ENCODE measurements at regions not wholly inside any gene's neighbourhood (a gene's known extent, or its start where the extent isn't known, plus 50 kb on each side); places are given as distances from the start of the nearest gene placed in this dataset.
"Not testable (repeated sequence)": the region's sequence is repeated elsewhere in the genome, so short reads cannot be mapped to it uniquely, and the experiment has no call there.

DNA sequence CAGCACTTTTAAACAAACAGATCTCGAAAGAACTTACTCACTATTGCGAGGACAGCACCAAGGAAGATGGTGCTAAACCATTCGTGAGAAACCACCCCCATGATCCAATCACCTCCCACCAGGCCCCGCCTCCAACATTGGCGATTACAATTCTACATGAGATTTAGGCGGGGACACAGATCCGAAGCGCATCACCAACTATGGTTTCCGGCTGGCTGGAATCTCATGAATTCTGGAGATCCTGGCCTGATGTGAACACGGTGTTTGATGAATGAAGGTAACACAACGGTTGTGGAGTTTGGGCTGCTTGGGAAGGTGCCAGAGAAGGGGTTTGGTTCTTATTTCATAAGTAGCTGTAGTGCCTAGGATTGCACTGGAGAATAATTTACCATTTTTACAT, 216.7 kb downstream of the EMX2 start:
- Histone ChIP-seq H3K36me3 (ENCODE audit: insufficient read depth, low read length) (no peaks in the 10 kb centered on the region), H3K4me3 (no peak overlapping the region), H3K9me3 (ENCODE audit: low read depth, low read length) (no peaks in the 10 kb centered on the region), H3K9ac (ENCODE audit: insufficient read length) (no peak overlapping the region), H3K27ac (no peak overlapping the region)
- no peak for TF ChIP-seq EZH2 (IDR thresholded peaks at IDR 0.05)
- no peak for TF ChIP-seq FOXP2 (optimal IDR thresholded peaks at IDR 0.05; ENCODE audit: control extremely low read depth, extremely low read length, insufficient read depth)
- TF ChIP-seq POLR2AphosphoS5 (IDR thresholded peaks at IDR 0.05; ENCODE audit: borderline replicate concordance, low read depth, low read length): no peak
- DNase-seq (ENCODE audit: low read depth, low spot score): no peak

DNA sequence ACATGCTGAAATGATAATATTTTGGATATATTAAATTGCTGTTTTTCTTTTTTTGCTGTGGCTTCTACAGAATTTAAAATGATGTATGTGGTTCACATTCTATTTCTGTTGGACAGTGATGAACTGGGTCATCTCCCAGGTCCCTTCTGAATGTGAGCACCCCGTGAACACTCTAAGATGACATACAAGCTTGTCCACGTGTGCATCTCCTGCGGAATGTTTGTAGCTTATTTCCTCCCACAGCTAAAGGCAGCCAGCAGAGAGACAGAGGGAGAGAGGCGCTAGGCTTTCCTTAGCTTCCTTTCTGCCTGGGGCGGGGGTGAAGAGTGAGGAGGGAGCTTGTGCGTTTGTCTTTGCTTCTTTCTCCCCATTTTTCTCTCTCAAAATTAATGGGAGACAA, 219.1 kb downstream of the EMX2 start:
- no peak overlapping the region for H3K4me3 ChIP-seq
- H3K9ac ChIP-seq (ENCODE audit: insufficient read length): no peak overlapping the region
- no peak for DNase-seq (ENCODE audit: low read depth, low spot score)
- no peaks in the 10 kb centered on the region for H3K36me3 ChIP-seq (ENCODE audit: insufficient read depth, low read length)
- no peaks in the 10 kb centered on the region for H3K9me3 ChIP-seq (ENCODE audit: low read depth, low read length)
- TF ChIP-seq FOXP2 (optimal IDR thresholded peaks at IDR 0.05; ENCODE audit: control extremely low read depth, extremely low read length, insufficient read depth) (no peak), POLR2AphosphoS5 (IDR thresholded peaks at IDR 0.05; ENCODE audit: borderline replicate concordance, low read depth, low read length) (no peak)
- H3K27ac ChIP-seq: no peak overlapping the region

DNA sequence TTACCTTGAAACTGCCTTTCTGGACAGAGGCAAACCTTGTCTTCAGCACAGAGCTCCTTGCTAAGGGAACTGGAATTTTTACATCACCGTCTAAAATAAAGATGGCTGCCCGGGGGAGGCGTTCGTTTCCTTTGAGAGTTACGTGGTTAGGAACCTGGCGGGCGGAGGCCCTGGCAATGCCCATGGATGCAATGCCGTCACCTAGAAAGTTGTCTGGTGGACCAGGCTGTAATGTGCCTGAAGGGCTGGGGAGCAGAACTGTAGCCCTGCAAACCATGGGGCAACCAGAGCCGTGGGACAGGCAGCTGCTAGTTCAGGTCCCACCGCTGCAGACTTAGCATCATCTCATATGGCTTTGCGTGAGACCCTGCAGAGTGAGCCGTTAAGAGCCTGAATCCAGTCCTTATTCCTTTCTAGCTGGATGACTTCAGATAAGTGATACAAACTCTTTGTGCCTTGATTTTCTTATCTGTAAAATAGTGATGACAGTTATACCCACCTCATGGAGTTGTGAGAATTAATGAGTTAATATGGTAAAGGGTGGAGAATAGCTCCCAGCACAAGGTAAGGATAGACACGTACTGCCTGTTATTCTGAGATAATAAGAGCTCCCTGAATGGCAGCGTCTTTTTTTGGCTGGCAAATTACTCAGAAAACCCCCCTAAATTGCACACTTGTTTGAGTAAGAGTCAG, 219.7 kb downstream of the EMX2 start:
- no peaks in the 10 kb centered on the region for H3K36me3 ChIP-seq (ENCODE audit: insufficient read depth, low read length)
- no peak overlapping the region for H3K27ac ChIP-seq
- no peak for DNase-seq (ENCODE audit: low read depth, low spot score)
- H3K4me3 ChIP-seq: no peak overlapping the region
- TF ChIP-seq FOXP2 (optimal IDR thresholded peaks at IDR 0.05; ENCODE audit: control extremely low read depth, extremely low read length, insufficient read depth) (no peak), POLR2AphosphoS5 (IDR thresholded peaks at IDR 0.05; ENCODE audit: borderline replicate concordance, low read depth, low read length) (no peak)
- H3K9me3 ChIP-seq (ENCODE audit: low read depth, low read length): no peaks in the 10 kb centered on the region
- H3K9ac ChIP-seq (ENCODE audit: insufficient read length): no peak overlapping the region

DNA sequence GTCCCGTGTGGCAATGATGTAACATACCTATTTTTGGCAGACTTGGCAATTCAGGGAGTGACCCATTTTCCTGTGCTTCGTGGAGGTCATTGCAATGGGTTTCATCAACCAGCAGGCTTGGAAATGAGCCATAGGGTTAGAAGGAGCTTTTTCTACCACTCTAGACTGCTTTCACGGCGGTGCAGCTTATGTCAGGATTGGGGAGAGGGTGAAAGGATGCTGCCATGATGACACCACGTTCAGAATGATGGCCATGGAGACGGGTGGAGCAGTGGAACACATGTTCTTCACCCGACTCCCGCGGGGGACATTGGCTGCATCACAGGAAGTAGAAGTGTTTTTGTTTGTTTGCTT, 220.2 kb downstream of the EMX2 start:
- H3K27ac ChIP-seq: no peak overlapping the region
- no peak overlapping the region for H3K4me3 ChIP-seq
- no peak for DNase-seq (ENCODE audit: low read depth, low spot score)
- no peaks in the 10 kb centered on the region for H3K9me3 ChIP-seq (ENCODE audit: low read depth, low read length)
- H3K36me3 ChIP-seq (ENCODE audit: insufficient read depth, low read length): no peaks in the 10 kb centered on the region
- H3K9ac ChIP-seq (ENCODE audit: insufficient read length): no peak overlapping the region
- TF ChIP-seq EZH2 (IDR thresholded peaks at IDR 0.05) (no peak), POLR2AphosphoS5 (IDR thresholded peaks at IDR 0.05; ENCODE audit: borderline replicate concordance, low read depth, low read length) (no peak), FOXP2 (optimal IDR thresholded peaks at IDR 0.05; ENCODE audit: control extremely low read depth, extremely low read length, insufficient read depth) (no peak)

DNA sequence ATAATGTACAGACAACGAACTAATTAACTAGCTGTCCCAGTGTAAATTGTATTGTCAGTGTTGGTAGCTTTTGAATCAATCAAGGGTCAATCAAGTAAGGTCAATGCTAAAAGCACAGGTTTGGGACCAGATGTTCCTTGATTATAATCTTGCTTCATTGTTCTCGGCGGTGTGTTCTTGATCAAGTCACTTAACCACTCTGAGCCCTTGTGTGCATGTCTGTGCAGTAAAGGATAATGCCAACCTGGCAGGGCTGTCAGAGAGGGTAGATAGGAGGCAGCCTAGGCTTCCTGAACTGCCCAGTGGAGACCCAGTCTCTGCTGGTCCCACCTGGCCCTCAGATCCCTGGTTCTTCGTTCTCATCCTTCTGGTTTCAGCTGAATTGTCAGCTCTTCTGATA, 221.0 kb downstream of the EMX2 start:
- Histone ChIP-seq H3K27ac (no peak overlapping the region), H3K36me3 (ENCODE audit: insufficient read depth, low read length) (no peaks in the 10 kb centered on the region), H3K4me3 (no peak overlapping the region), H3K9me3 (ENCODE audit: low read depth, low read length) (no peaks in the 10 kb centered on the region), H3K9ac (ENCODE audit: insufficient read length) (no peak overlapping the region)
- no peak for DNase-seq (ENCODE audit: low read depth, low spot score)
- no peak for TF ChIP-seq POLR2AphosphoS5 (IDR thresholded peaks at IDR 0.05; ENCODE audit: borderline replicate concordance, low read depth, low read length)
- TF ChIP-seq EZH2 (IDR thresholded peaks at IDR 0.05): no peak
- TF ChIP-seq FOXP2 (optimal IDR thresholded peaks at IDR 0.05; ENCODE audit: control extremely low read depth, extremely low read length, insufficient read depth): no peak

DNA sequence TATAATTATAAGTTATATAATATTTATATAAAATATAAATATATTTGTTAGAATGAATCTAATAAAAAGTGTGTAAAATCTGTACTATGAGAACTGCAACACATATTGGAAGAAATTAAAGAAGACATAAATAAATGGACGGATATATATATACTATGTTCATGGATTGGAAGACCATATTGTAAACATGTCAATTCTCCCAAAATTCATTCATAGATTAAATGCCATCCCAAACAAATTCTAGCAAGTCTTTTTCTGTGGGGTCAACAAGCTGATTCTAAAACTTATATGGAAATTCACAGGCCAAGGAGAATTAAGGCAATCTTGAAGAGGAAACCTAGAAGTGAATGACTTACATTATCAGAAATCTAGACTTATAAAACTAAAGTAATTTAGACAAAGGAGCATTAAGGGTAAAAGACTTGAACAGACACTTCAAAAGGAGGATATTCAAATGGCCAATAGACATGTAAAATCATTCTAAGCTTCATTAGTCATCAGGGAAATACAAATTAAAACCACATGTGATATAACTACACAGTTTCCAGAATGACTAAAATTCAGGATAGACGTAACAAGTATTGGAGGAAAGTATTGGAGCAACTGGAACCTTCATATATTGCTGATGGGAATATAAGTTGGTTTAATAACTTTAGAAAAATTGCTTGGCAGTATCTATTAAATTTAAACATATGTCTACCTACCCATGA, 225.9 kb downstream of the EMX2 start:
- DNase-seq (ENCODE audit: low read depth, low spot score): no peak
- no peak for TF ChIP-seq EZH2 (IDR thresholded peaks at IDR 0.05)
- no peak for TF ChIP-seq POLR2AphosphoS5 (IDR thresholded peaks at IDR 0.05; ENCODE audit: borderline replicate concordance, low read depth, low read length)
- no peak for TF ChIP-seq FOXP2 (optimal IDR thresholded peaks at IDR 0.05; ENCODE audit: control extremely low read depth, extremely low read length, insufficient read depth)
- no peak overlapping the region for H3K27ac ChIP-seq
- H3K9me3 ChIP-seq (ENCODE audit: low read depth, low read length): no peaks in the 10 kb centered on the region
- no peak overlapping the region for H3K4me3 ChIP-seq
- no peak overlapping the region for H3K9ac ChIP-seq (ENCODE audit: insufficient read length)
- no peaks in the 10 kb centered on the region for H3K36me3 ChIP-seq (ENCODE audit: insufficient read depth, low read length)

DNA sequence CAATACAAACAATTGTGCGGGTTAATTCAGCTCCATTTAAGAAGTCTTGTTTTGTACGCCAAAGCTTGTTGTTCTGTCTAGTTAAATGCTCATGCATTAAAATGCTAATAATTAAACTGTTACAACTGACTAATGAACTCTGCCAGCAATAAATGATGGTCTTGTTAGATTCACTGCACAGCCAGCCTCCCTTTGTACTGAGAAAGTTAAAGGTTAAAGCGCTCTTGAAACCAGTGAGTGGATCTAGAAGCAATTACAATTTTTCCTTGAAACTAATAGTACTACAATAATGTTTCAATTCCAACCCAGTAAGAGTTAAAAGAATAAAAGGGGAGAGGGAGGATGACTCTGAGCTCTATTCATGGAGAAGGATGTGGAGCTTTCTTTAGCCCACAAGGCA, 233.0 kb downstream of the EMX2 start:
- Histone ChIP-seq H3K4me3 (no peak overlapping the region), H3K27ac (no peak overlapping the region), H3K9ac (ENCODE audit: insufficient read length) (no peak overlapping the region), H3K9me3 (ENCODE audit: low read depth, low read length) (no peaks in the 10 kb centered on the region), H3K36me3 (ENCODE audit: insufficient read depth, low read length) (no peaks in the 10 kb centered on the region)
- TF ChIP-seq FOXP2 (optimal IDR thresholded peaks at IDR 0.05; ENCODE audit: control extremely low read depth, extremely low read length, insufficient read depth) (no peak), POLR2AphosphoS5 (IDR thresholded peaks at IDR 0.05; ENCODE audit: borderline replicate concordance, low read depth, low read length) (no peak), EZH2 (IDR thresholded peaks at IDR 0.05) (no peak)
- no peak for DNase-seq (ENCODE audit: low read depth, low spot score)

DNA sequence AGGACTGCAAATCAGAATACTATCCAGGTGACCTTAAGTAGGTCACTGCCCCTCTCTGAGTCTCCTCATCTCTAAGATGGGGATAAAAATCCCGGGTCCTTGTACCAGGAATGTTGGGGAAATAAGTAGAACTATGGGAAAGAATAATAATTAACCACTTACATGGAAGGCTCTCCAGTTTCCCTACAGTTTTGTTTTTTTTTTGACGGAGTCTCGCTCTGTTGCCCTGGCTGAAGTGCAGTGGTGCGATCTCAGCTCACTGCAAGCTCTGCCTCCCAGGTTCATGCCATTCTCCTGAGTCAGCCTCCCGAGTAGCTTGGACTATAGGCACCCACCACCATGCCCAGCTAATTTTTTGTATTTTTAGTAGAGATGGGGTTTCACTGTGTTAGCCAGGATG, 234.7 kb downstream of the EMX2 start:
- DNase-seq (ENCODE audit: low read depth, low spot score); H3K27ac ChIP-seq; H3K4me3 ChIP-seq; H3K9ac ChIP-seq (ENCODE audit: insufficient read length); H3K36me3 ChIP-seq (ENCODE audit: insufficient read depth, low read length); H3K9me3 ChIP-seq (ENCODE audit: low read depth, low read length): not testable (repeated sequence)

DNA sequence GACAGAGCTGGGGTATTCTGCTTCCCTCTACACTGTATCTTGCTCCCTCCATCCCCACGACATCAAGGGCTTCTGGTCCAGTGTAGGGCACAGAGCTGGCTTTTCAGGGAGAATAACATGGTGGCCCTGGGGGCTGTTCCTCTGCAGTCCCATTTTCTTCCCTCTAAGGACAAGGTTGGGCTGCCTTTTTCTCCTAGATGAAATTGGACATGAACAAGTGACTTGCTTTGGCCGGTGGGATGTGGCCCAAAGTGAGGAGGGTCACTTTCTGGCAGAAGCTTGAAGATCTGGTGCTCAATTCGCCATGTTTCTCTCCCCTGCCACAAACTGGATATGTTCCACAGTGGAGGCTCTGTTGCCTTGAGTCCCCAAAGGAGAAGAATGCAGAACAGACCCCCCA, 235.7 kb downstream of the EMX2 start:
- no peak for DNase-seq (ENCODE audit: low read depth, low spot score)

More for the DNA sequence above, 235.7 kb downstream of the EMX2 start:
- H3K36me3 ChIP-seq (ENCODE audit: insufficient read depth, low read length): no peaks in the 10 kb centered on the region
- no peaks in the 10 kb centered on the region for H3K9me3 ChIP-seq (ENCODE audit: low read depth, low read length)
- no peak overlapping the region for H3K27ac ChIP-seq
- H3K4me3 ChIP-seq: no peak overlapping the region
- TF ChIP-seq POLR2AphosphoS5 (IDR thresholded peaks at IDR 0.05; ENCODE audit: borderline replicate concordance, low read depth, low read length): no peak
- no peak for TF ChIP-seq FOXP2 (optimal IDR thresholded peaks at IDR 0.05; ENCODE audit: control extremely low read depth, extremely low read length, insufficient read depth)
- TF ChIP-seq EZH2 (IDR thresholded peaks at IDR 0.05): no peak
- H3K9ac ChIP-seq (ENCODE audit: insufficient read length): no peak overlapping the region
